Thoracic aorta (tissue), 2 donors: ENCODE measurements at regions not wholly inside any gene's neighbourhood (a gene's known extent, or its start where the extent isn't known, plus 50 kb on each side); places are given as distances from the start of the nearest gene placed in this dataset.

ENCODE experiments used
- ATAC-seq: fragments of 150-250 bp; one replicate; pipeline ENCODE4 v1.8.0; 2017; ENCODE audit warnings: low read depth; ENCODE audit not compliant: insufficient number of reproducible peaks, low FRiP score
- DNase-seq: peaks from one replicate; pipeline ENCODE4 v3.0.0-alpha.2; 2020; ENCODE audit warnings: low spot score
- H3K27ac ChIP-seq, 2 donors: fragments of 200-600 bp; sonication (generic); 1 replicate in 1 of 2; 2 replicates in 1 of 2; pipeline ENCODE4 v1.5.1; 2016; ENCODE audit warnings: mild to moderate bottlenecking in 2 of 2, moderate library complexity in 2 of 2
- H3K27me3 ChIP-seq: fragments of 200-600 bp; sonication (generic); replicated peaks from 2 replicates; pipeline ENCODE4 v1.6.0; 2016; ENCODE audit warnings: mild to moderate bottlenecking; ENCODE audit not compliant: insufficient read depth
- H3K36me3 ChIP-seq: fragments of 200-600 bp; sonication (generic); one replicate; pipeline ENCODE4 v1.5.1; 2016
- H3K4me1 ChIP-seq, 2 donors: fragments of 200-600 bp; sonication (generic); 1 replicate in 1 of 2; 2 replicates in 1 of 2; pipeline versions ENCODE4 v1.5.1 to v1.6.0; 2016; ENCODE audit warnings: low read depth in 2 of 2, mild to moderate bottlenecking in 1 of 2; ENCODE audit not compliant: control insufficient read depth in 1 of 2
- H3K4me3 ChIP-seq: fragments of 200-600 bp; sonication (generic); 2 replicates; pipeline ENCODE4 v1.5.1; 2016; ENCODE audit warnings: mild to moderate bottlenecking
- H3K9me3 ChIP-seq: fragments of 200-600 bp; sonication (generic); 2 replicates; pipeline ENCODE4 v1.5.1; 2016
- CTCF ChIP-seq: fragments of 200-600 bp; sonication (generic); IDR thresholded peaks from one replicate; pipeline ENCODE4 v1.5.1; 2019; ENCODE audit warnings: antibody characterized with exemption

GRCh38 chr15:98025237-98025636, 64.7 kb downstream of the ARRDC4 start:
- H3K4me1 ChIP-seq: peaks cover 8 to 12% of the 10 kb centered on the region in 2 donors
- no peaks in the 10 kb centered on the region for H3K9me3 ChIP-seq
- H3K27ac ChIP-seq: no peak overlapping the region
- H3K36me3 ChIP-seq: no peaks in the 10 kb centered on the region
- no peak for TF ChIP-seq CTCF
- H3K27me3 ChIP-seq: no peaks in the 10 kb centered on the region
- DNase-seq (no peak), ATAC-seq (no peak)
- no peak overlapping the region for H3K4me3 ChIP-seq

- Histone ChIP-seq H3K4me1 (no peaks in the 10 kb centered on the region), H3K36me3 (no peaks in the 10 kb centered on the region), H3K9me3 (no peaks in the 10 kb centered on the region), H3K4me3 (no peak overlapping the region), H3K27ac (no peak overlapping the region), H3K27me3 (no peaks in the 10 kb centered on the region)
- TF ChIP-seq CTCF: no peak
- ATAC-seq (no peak), DNase-seq (no peak)
Observed at GRCh38 chr15:98034731-98035130, 74.2 kb downstream of the ARRDC4 start.

GRCh38 chr15:98035134-98035533, 74.6 kb downstream of the ARRDC4 start:
- no peaks in the 10 kb centered on the region for H3K4me1 ChIP-seq
- no peak for DNase-seq
- no peaks in the 10 kb centered on the region for H3K27me3 ChIP-seq
- H3K36me3 ChIP-seq: no peaks in the 10 kb centered on the region
- no peak for ATAC-seq
- H3K4me3 ChIP-seq: no peak overlapping the region
- no peak for TF ChIP-seq CTCF
- H3K27ac ChIP-seq: no peak overlapping the region
- no peaks in the 10 kb centered on the region for H3K9me3 ChIP-seq

- no peak for DNase-seq
Observed at GRCh38 chr15:98035577-98036010, 75.1 kb downstream of the ARRDC4 start.

GRCh38 chr15:98039596-98039995, 79.1 kb downstream of the ARRDC4 start:
- Histone ChIP-seq H3K27ac (no peak overlapping the region), H3K36me3 (no peaks in the 10 kb centered on the region), H3K9me3 (no peaks in the 10 kb centered on the region), H3K4me3 (no peak overlapping the region), H3K27me3 (no peaks in the 10 kb centered on the region), H3K4me1 (no peaks in the 10 kb centered on the region)
- DNase-seq (no peak), ATAC-seq (no peak)
- TF ChIP-seq CTCF: no peak

More at GRCh38 chr15:98035577-98036010, 75.1 kb downstream of the ARRDC4 start:
- no peak overlapping the region for H3K27ac ChIP-seq
- no peak for TF ChIP-seq CTCF
- no peaks in the 10 kb centered on the region for H3K9me3 ChIP-seq
- no peak overlapping the region for H3K4me3 ChIP-seq
- no peaks in the 10 kb centered on the region for H3K27me3 ChIP-seq
- H3K36me3 ChIP-seq: no peaks in the 10 kb centered on the region
- no peak for ATAC-seq
- no peaks in the 10 kb centered on the region for H3K4me1 ChIP-seq
